ENCODE measurements at regions not wholly inside any gene's neighbourhood (a gene's known extent, or its start where the extent isn't known, plus 50 kb on each side); places are given as distances from the start of the nearest gene placed in this dataset.

DNA sequence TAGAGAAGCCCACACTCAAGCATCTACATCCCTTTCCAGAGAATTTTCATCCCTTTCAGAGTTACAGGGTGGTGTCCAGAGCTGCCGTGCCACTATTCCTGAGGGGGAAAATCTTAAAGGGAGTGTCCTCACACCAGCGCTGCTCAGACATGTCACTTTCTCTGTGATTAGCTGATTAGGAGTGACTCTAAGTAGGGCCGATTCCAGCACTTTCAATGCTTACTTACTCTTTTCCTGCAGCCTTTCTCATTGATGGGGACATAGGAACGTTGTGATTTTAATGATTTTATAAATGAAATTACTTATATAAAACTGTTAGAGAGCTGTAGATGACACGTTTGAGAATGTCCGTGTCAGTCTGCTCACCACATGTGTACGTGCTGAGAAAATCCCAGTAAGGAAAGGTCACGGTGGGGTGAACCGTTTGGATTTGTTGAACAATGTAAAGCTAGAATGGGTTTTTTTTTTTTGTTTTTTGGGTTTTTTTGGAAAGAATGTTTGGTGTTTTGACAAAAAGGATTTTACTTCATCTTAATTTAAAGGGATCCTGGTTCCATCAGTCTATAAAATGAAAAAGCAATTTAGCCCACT is 56.6 kb upstream of the SPATA13 start:
- intact Hi-C loops (cut with micrococcal nuclease), result no loop called here
- Histone ChIP-seq H3K4me1 (no peaks in the 10 kb centered on the region), H3K36me3 (no peaks in the 10 kb centered on the region), H3K9me3 (replicated peaks) (no peaks in the 10 kb centered on the region), H3K4me3 (no peak overlapping the region), H3K27ac (replicated peaks) (no peak overlapping the region), H3K27me3 (ENCODE audit: low read depth) (peaks cover under 1% of the 10 kb centered on the region)
- TF ChIP-seq, protein P1, sequence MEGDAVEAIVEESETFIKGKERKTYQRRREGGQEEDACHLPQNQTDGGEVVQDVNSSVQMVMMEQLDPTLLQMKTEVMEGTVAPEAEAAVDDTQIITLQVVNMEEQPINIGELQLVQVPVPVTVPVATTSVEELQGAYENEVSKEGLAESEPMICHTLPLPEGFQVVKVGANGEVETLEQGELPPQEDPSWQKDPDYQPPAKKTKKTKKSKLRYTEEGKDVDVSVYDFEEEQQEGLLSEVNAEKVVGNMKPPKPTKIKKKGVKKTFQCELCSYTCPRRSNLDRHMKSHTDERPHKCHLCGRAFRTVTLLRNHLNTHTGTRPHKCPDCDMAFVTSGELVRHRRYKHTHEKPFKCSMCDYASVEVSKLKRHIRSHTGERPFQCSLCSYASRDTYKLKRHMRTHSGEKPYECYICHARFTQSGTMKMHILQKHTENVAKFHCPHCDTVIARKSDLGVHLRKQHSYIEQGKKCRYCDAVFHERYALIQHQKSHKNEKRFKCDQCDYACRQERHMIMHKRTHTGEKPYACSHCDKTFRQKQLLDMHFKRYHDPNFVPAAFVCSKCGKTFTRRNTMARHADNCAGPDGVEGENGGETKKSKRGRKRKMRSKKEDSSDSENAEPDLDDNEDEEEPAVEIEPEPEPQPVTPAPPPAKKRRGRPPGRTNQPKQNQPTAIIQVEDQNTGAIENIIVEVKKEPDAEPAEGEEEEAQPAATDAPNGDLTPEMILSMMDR (IDR thresholded peaks at IDR 0.05; ENCODE audit: borderline replicate concordance), result no peak
- no peak for DNase-seq

GRCh38 chr13:24104723-24105122 is 55.8 kb upstream of the SPATA13 start:
- intact Hi-C loops (cut with micrococcal nuclease), result no loop called here
- TF ChIP-seq, protein P1 (IDR thresholded peaks at IDR 0.05; ENCODE audit: borderline replicate concordance), result no peak

GRCh38 chr13:24106429-24106828 is 54.1 kb upstream of the SPATA13 start:
- no peak for DNase-seq
- Histone ChIP-seq H3K36me3 (no peaks in the 10 kb centered on the region), H3K4me1 (no peaks in the 10 kb centered on the region), H3K9me3 (replicated peaks) (no peaks in the 10 kb centered on the region), H3K4me3 (no peak overlapping the region), H3K27me3 (ENCODE audit: low read depth) (peaks cover 8% of the 10 kb centered on the region), H3K27ac (replicated peaks) (no peak overlapping the region)
- TF ChIP-seq, protein P1 (IDR thresholded peaks at IDR 0.05; ENCODE audit: borderline replicate concordance), result no peak
- intact Hi-C loops (cut with micrococcal nuclease), result no loop called here

More at GRCh38 chr13:24104723-24105122, 55.8 kb upstream of the SPATA13 start:
- H3K36me3 ChIP-seq, result no peaks in the 10 kb centered on the region
- no peak for DNase-seq
- peaks cover 8% of the 10 kb centered on the region for H3K27me3 ChIP-seq (ENCODE audit: low read depth)
- no peak overlapping the region for H3K4me3 ChIP-seq
- no peaks in the 10 kb centered on the region for H3K9me3 ChIP-seq (replicated peaks)
- no peak overlapping the region for H3K27ac ChIP-seq (replicated peaks)
- no peaks in the 10 kb centered on the region for H3K4me1 ChIP-seq

DNA sequence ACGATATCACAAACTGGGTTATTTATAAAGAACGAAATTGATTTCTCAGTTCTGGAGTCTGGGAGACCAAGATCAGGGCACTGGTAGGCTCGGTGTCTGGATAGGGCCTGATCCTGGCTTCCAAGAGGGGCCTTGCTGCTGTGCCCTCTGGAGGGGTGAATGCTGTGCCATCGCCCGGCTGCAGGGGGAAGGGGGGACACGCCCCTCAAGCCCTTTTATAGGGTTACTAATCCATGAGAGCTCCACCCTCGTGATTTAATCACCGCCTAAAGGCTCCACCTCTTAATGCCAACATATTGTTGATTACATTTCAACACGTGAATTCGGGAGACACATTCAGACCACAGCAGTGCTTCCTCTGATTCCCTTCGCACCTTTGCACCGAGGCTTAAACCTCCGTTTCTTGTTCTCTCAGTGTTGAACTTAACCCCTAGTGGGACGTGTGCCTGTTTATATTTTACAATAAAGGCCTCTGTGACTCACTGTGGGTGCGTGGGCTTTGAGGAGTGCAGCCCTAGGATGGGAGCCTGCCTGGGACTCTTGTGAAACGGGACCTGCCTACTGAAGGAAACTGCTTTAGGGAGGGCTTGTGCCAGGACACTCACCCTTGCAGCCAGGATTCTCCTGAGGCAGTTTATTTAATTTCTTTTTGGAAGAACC is 52.4 kb upstream of the SPATA13 start:
- Histone ChIP-seq H3K4me1 (no peaks in the 10 kb centered on the region), H3K27me3 (ENCODE audit: low read depth) (peaks cover 8% of the 10 kb centered on the region), H3K4me3 (no peak overlapping the region), H3K36me3 (no peaks in the 10 kb centered on the region), H3K9me3 (replicated peaks) (no peaks in the 10 kb centered on the region), H3K27ac (replicated peaks) (no peak overlapping the region)
- TF ChIP-seq, protein P1 (IDR thresholded peaks at IDR 0.05; ENCODE audit: borderline replicate concordance), result no peak
- intact Hi-C loops (cut with micrococcal nuclease), result no loop called here
- DNase-seq, result no peak

GRCh38 chr13:24108615-24108965 is 51.9 kb upstream of the SPATA13 start:
- H3K4me3 ChIP-seq, result no peak overlapping the region
- H3K9me3 ChIP-seq (replicated peaks), result no peaks in the 10 kb centered on the region
- TF ChIP-seq, protein P1 (IDR thresholded peaks at IDR 0.05; ENCODE audit: borderline replicate concordance), result no peak
- H3K36me3 ChIP-seq, result no peaks in the 10 kb centered on the region
- peaks cover 8% of the 10 kb centered on the region for H3K27me3 ChIP-seq (ENCODE audit: low read depth)
- H3K27ac ChIP-seq (replicated peaks), result no peak overlapping the region
- intact Hi-C loops (cut with micrococcal nuclease), result no loop called here
- no peak for DNase-seq
- no peaks in the 10 kb centered on the region for H3K4me1 ChIP-seq

Measured in left ventricle myocardium inferior (tissue), 1 donor.